OCI-LY1 (cell line): ENCODE measurements at regions not wholly inside any gene's neighbourhood (a gene's known extent, or its start where the extent isn't known, plus 50 kb on each side); places are given as distances from the start of the nearest gene placed in this dataset.

Experiments
- H2AFZ ChIP-seq: fragments of 200-600 bp; sonication (generic), shearing (Covaris generic); 2 replicates; pipeline ENCODE4 v1.6.0; 2014; ENCODE audit warnings: antibody characterized with exemption, mild to moderate bottlenecking, low read length
- H3F3A ChIP-seq: fragments of 200-600 bp; sonication (generic), shearing (Covaris generic); 2 replicates; pipeline ENCODE4 v1.6.0; 2014; ENCODE audit warnings: mild to moderate bottlenecking, antibody characterized with exemption, low read length, moderate library complexity; ENCODE audit not compliant: insufficient read depth
- H3K27ac ChIP-seq: fragments of 200-600 bp; sonication (generic); 2 replicates; pipeline ENCODE4 v1.5.1; 2014; ENCODE audit warnings: low read length, mixed run types, mild to moderate bottlenecking, low read depth; ENCODE audit not compliant: poor library complexity, severe bottlenecking
- H3K27me3 ChIP-seq: fragments of 200-600 bp; sonication (generic); 2 replicates; pipeline ENCODE4 v1.6.0; 2014; ENCODE audit warnings: antibody characterized with exemption, mild to moderate bottlenecking, low read length, moderate library complexity; ENCODE audit not compliant: insufficient read depth
- H3K36me3 ChIP-seq: fragments of 200-600 bp; sonication (generic); 2 replicates; pipeline ENCODE4 v1.6.1; 2014; ENCODE audit warnings: mild to moderate bottlenecking, antibody characterized with exemption, low read length, moderate library complexity, mixed read lengths; ENCODE audit not compliant: insufficient read depth
- H3K4me1 ChIP-seq: fragments of 200-600 bp; sonication (generic); 2 replicates; pipeline ENCODE4 v1.5.1; 2014; ENCODE audit warnings: mild to moderate bottlenecking, low read length, moderate library complexity; ENCODE audit not compliant: insufficient read depth, severe bottlenecking
- H3K4me2 ChIP-seq: fragments of 200-600 bp; sonication (generic), shearing (Covaris generic); 2 replicates; pipeline ENCODE4 v1.6.1; 2014; ENCODE audit warnings: low read length
- H3K4me3 ChIP-seq: fragments of 200-600 bp; sonication (generic); 2 replicates; pipeline ENCODE4 v1.5.1; 2014; ENCODE audit warnings: low read length, low read depth, mild to moderate bottlenecking, mixed read lengths; ENCODE audit not compliant: poor library complexity, severe bottlenecking
- H3K79me2 ChIP-seq: fragments of 200-600 bp; shearing (Covaris generic); 2 replicates; pipeline ENCODE4 v1.6.1; 2016; ENCODE audit warnings: mixed run types, low read length, mixed read lengths; ENCODE audit not compliant: insufficient read depth
- H3K9ac ChIP-seq: fragments of 200-600 bp; sonication (generic), shearing (Covaris generic); 2 replicates; pipeline ENCODE4 v1.6.1; 2014; ENCODE audit warnings: mild to moderate bottlenecking, low read length, mixed read lengths
- H3K9me2 ChIP-seq: fragments of 200-600 bp; sonication (generic), shearing (Covaris generic); 2 replicates; pipeline ENCODE4 v1.6.1; 2014; ENCODE audit warnings: low read depth, mild to moderate bottlenecking, low read length, mixed read lengths
- H3K9me3 ChIP-seq: fragments of 200-600 bp; shearing (Covaris generic); 2 replicates; pipeline ENCODE4 v1.6.1; 2014; ENCODE audit warnings: low read length, mixed read lengths
- H4K20me1 ChIP-seq: fragments of 200-600 bp; sonication (generic), shearing (Covaris generic); 2 replicates; pipeline ENCODE4 v1.6.0; 2016; ENCODE audit warnings: mild to moderate bottlenecking, low read length; ENCODE audit not compliant: insufficient read depth
- CTCF ChIP-seq: fragments of 200-600 bp; sonication (generic), shearing (Covaris generic); IDR thresholded peaks from 2 replicates; pipeline ENCODE4 v1.5.1; 2017; ENCODE audit warnings: mild to moderate bottlenecking, antibody characterized with exemption, low read length, moderate library complexity, mixed read lengths
- EZH2 ChIP-seq: fragments of 200-600 bp; sonication (generic), shearing (Covaris generic); IDR thresholded peaks from 2 replicates; pipeline ENCODE4 v1.8.0; 2017; ENCODE audit warnings: borderline replicate concordance, mixed run types, mild to moderate bottlenecking, antibody characterized with exemption, low read length, moderate library complexity, mixed read lengths

GRCh38 chr13:47298506-47298905, 401.7 kb upstream of the HTR2A start:
- Histone ChIP-seq H3K4me1 (no peaks in the 10 kb centered on the region), H3K4me3 (no peak overlapping the region), H2AFZ (no peak overlapping the region), H4K20me1 (no peaks in the 10 kb centered on the region), H3K27ac (no peak overlapping the region), H3K9me2 (no peaks in the 10 kb centered on the region), H3K9ac (no peak overlapping the region), H3K9me3 (no peaks in the 10 kb centered on the region), H3F3A (no peaks in the 10 kb centered on the region), H3K4me2 (no peak overlapping the region), H3K79me2 (no peaks in the 10 kb centered on the region), H3K36me3 (no peaks in the 10 kb centered on the region), H3K27me3 (no peaks in the 10 kb centered on the region)
- no peak for TF ChIP-seq EZH2
- TF ChIP-seq CTCF, result no peak

- no peak overlapping the region for H3K9ac ChIP-seq
- no peaks in the 10 kb centered on the region for H3F3A ChIP-seq
- no peaks in the 10 kb centered on the region for H3K4me1 ChIP-seq
- H3K9me3 ChIP-seq, result no peaks in the 10 kb centered on the region
- H3K36me3 ChIP-seq, result no peaks in the 10 kb centered on the region
- H3K9me2 ChIP-seq, result no peaks in the 10 kb centered on the region
- no peak overlapping the region for H2AFZ ChIP-seq
- no peaks in the 10 kb centered on the region for H3K27me3 ChIP-seq
- H3K4me3 ChIP-seq, result no peak overlapping the region
- no peak overlapping the region for H3K4me2 ChIP-seq
- TF ChIP-seq EZH2 (no peak), CTCF (no peak)
- H3K79me2 ChIP-seq, result no peaks in the 10 kb centered on the region
- no peaks in the 10 kb centered on the region for H4K20me1 ChIP-seq
- no peak overlapping the region for H3K27ac ChIP-seq
These were observed 397.8 kb upstream of the HTR2A start for GRCh38 chr13:47294691-47295090.

- no peaks in the 10 kb centered on the region for H3K36me3 ChIP-seq
- H2AFZ ChIP-seq, result no peak overlapping the region
- H3K4me1 ChIP-seq, result no peaks in the 10 kb centered on the region
- no peaks in the 10 kb centered on the region for H3K9me2 ChIP-seq
- H3K4me3 ChIP-seq, result no peak overlapping the region
- no peaks in the 10 kb centered on the region for H4K20me1 ChIP-seq
- no peaks in the 10 kb centered on the region for H3K9me3 ChIP-seq
- TF ChIP-seq CTCF (no peak), EZH2 (no peak)
- no peak overlapping the region for H3K4me2 ChIP-seq
- no peaks in the 10 kb centered on the region for H3F3A ChIP-seq
- no peak overlapping the region for H3K27ac ChIP-seq
- H3K9ac ChIP-seq, result no peak overlapping the region
- no peaks in the 10 kb centered on the region for H3K79me2 ChIP-seq
- no peaks in the 10 kb centered on the region for H3K27me3 ChIP-seq
These were observed 394.3 kb upstream of the HTR2A start for GRCh38 chr13:47291107-47291656.
